Caco-2 (cell line): ENCODE measurements at regions not wholly inside any gene's neighbourhood (a gene's known extent, or its start where the extent isn't known, plus 50 kb on each side); places are given as distances from the start of the nearest gene placed in this dataset.
"Not testable (repeated sequence)": the region's sequence is repeated elsewhere in the genome, so short reads cannot be mapped to it uniquely, and the experiment has no call there.

ENCODE experiments used
- BruUV-seq: library from RNA; stranded (reverse); fragments of 400-500 nt; replicated peaks from 2 replicates; lab custom pipeline; 2021; lab: Mats Ljungman, UMichigan
- CTCF ChIA-PET: fragments of 300-600 bp; sonication (Branson Sonifier 250); formaldehyde crosslinking; loops from one replicate; lab custom pipeline; 2022; ENCODE audit warnings: antibody characterized with exemption; lab: Charles Lee
- POLR2A ChIA-PET: fragments of 300-600 bp; sonication (Branson Sonifier 250); formaldehyde crosslinking; loops from one replicate; lab custom pipeline; 2022; ENCODE audit warnings: antibody characterized with exemption; lab: Charles Lee
- DNase-seq, 2 experiments: peaks; one replicate each; pipeline versions ENCODE4 v3.0.0 to v3.0.0-alpha.2; 2020 to 2022
- H3K27me3 ChIP-seq: replicated peaks from 2 replicates; pipeline ENCODE4 v1.6.0; 2011; ENCODE audit warnings: low read length; ENCODE audit not compliant: control insufficient read depth, insufficient read depth
- H3K36me3 ChIP-seq: 2 replicates; pipeline ENCODE4 v1.5.1; 2011; ENCODE audit warnings: low read length; ENCODE audit not compliant: control insufficient read depth, insufficient read depth
- H3K4me1 ChIP-seq: fragments of 250-450 bp; sonication (Bioruptor Pico); 2 replicates; pipeline ENCODE4 v1.5.1; 2020; ENCODE audit warnings: mild to moderate bottlenecking
- H3K4me3 ChIP-seq: 2 replicates; pipeline ENCODE4 v1.5.1; 2011; ENCODE audit warnings: low read depth, mild to moderate bottlenecking, control low read depth, low read length
- H3K9me3 ChIP-seq: fragments of 250-450 bp; sonication (Bioruptor Pico); 2 replicates; pipeline ENCODE4 v1.5.1; 2020; ENCODE audit warnings: mild to moderate bottlenecking, moderate library complexity
- H3K27ac Mint-ChIP-seq: one replicate; pipeline ENCODE4 v1.8.0; 2022; ENCODE audit warnings: mixed read lengths; ENCODE audit not compliant: unreplicated experiment
- H3K27me3 Mint-ChIP-seq: one replicate; pipeline ENCODE4 v1.8.0; 2022; ENCODE audit warnings: mixed read lengths; ENCODE audit not compliant: insufficient read depth, unreplicated experiment
- H3K36me3 Mint-ChIP-seq: one replicate; pipeline ENCODE4 v1.8.0; 2022; ENCODE audit warnings: mild to moderate bottlenecking, mixed read lengths; ENCODE audit not compliant: insufficient read depth, unreplicated experiment
- H3K4me1 Mint-ChIP-seq: one replicate; pipeline ENCODE4 v1.8.0; 2022; ENCODE audit warnings: low read depth, mixed read lengths; ENCODE audit not compliant: unreplicated experiment
- H3K4me3 Mint-ChIP-seq: one replicate; pipeline ENCODE4 v1.8.0; 2022; ENCODE audit warnings: mild to moderate bottlenecking, moderate library complexity, mixed read lengths; ENCODE audit not compliant: unreplicated experiment
- H3K9me3 Mint-ChIP-seq: one replicate; pipeline ENCODE4 v1.8.0; 2022; ENCODE audit warnings: mixed read lengths; ENCODE audit not compliant: unreplicated experiment
- CTCF ChIP-seq, 2 experiments: fragments of 200-600 bp in 1 of 2; IDR thresholded peaks; 1 replicate in 1 of 2; 2 replicates in 1 of 2; pipeline versions ENCODE4 v1.5.1 to v1.8.0; 2011 to 2022; ENCODE audit warnings: antibody characterized with exemption in 1 of 2, control low read depth in 1 of 2, inconsistent platforms in 1 of 2, low read depth in 1 of 2, low read length in 1 of 2, mild to moderate bottlenecking in 1 of 2, moderate library complexity in 1 of 2; ENCODE audit not compliant: insufficient read depth in 1 of 2, severe bottlenecking in 1 of 2, unreplicated experiment in 1 of 2
- intact Hi-C: fragments of 100-400 bp; cut with micrococcal nuclease; formaldehyde crosslinking; loops from one replicate; pipeline ENCODE4 v1.10.0; 2022; ENCODE audit not compliant: unreplicated experiment

- Mint-ChIP-seq H3K4me1 (no peaks in the 10 kb centered on the region), H3K27ac (no peak overlapping the region), H3K27me3 (peaks cover 3% of the 10 kb centered on the region), H3K4me3 (no peak overlapping the region), H3K9me3 (no peaks in the 10 kb centered on the region), H3K36me3 (no peaks in the 10 kb centered on the region)
- Histone ChIP-seq H3K9me3 (no peaks in the 10 kb centered on the region), H3K27me3 (no peaks in the 10 kb centered on the region), H3K4me1 (no peaks in the 10 kb centered on the region), H3K4me3 (no peak overlapping the region), H3K36me3 (no peaks in the 10 kb centered on the region)
- no peak for DNase-seq
- ChIA-PET CTCF (no interaction called here), POLR2A (no interaction called here)
- no peak for TF ChIP-seq CTCF (IDR thresholded peaks at IDR 0.05; ENCODE audit: insufficient read depth in 1 of 2, low read depth in 1 of 2, low read length in 1 of 2, severe bottlenecking in 1 of 2, unreplicated experiment in 1 of 2)
- no TSS peak for BruUV-seq
- intact Hi-C loops = no loop called here
Measured at GRCh38 chr2:83253848-83254247, 1205.2 kb downstream of the SUCLG1 start.

GRCh38 chr2:83251321-83251872 lies 1207.7 kb downstream of the SUCLG1 start:
- Mint-ChIP-seq H3K27ac (no peak overlapping the region), H3K9me3 (no peaks in the 10 kb centered on the region), H3K4me3 (no peak overlapping the region), H3K36me3 (no peaks in the 10 kb centered on the region), H3K4me1 (no peaks in the 10 kb centered on the region), H3K27me3 (peaks cover 3% of the 10 kb centered on the region)
- POLR2A ChIA-PET = no interaction called here
- intact Hi-C loops = no loop called here
- TF ChIP-seq CTCF (IDR thresholded peaks at IDR 0.05; ENCODE audit: insufficient read depth in 1 of 2, low read depth in 1 of 2, low read length in 1 of 2, severe bottlenecking in 1 of 2, unreplicated experiment in 1 of 2) = no peak
- no peak for DNase-seq
- no peaks in the 10 kb centered on the region for H3K36me3 ChIP-seq
- no peaks in the 10 kb centered on the region for H3K9me3 ChIP-seq
- CTCF ChIA-PET = no interaction called here
- H3K27me3 ChIP-seq = no peaks in the 10 kb centered on the region
- no TSS peak for BruUV-seq
- H3K4me1 ChIP-seq = no peaks in the 10 kb centered on the region
- H3K4me3 ChIP-seq = no peak overlapping the region

- H3K4me3 Mint-ChIP-seq, H3K9me3 Mint-ChIP-seq, BruUV-seq, H3K4me1 Mint-ChIP-seq, H3K36me3 Mint-ChIP-seq, CTCF ChIA-PET, H3K27me3 Mint-ChIP-seq, intact Hi-C loops, H3K27me3 ChIP-seq, POLR2A ChIA-PET, H3K27ac Mint-ChIP-seq, DNase-seq, H3K9me3 ChIP-seq, H3K4me1 ChIP-seq, H3K4me3 ChIP-seq, H3K36me3 ChIP-seq: not testable (repeated sequence)
Measured at GRCh38 chr2:83245806-83246537, 1213.1 kb downstream of the SUCLG1 start.
